Endothelial cell of umbilical vein (primary cell): ENCODE measurements at regions not wholly inside any gene's neighbourhood (a gene's known extent, or its start where the extent isn't known, plus 50 kb on each side); places are given as distances from the start of the nearest gene placed in this dataset.
"Not testable (repeated sequence)": the region's sequence is repeated elsewhere in the genome, so short reads cannot be mapped to it uniquely, and the experiment has no call there.

ENCODE experiments used
- BruUV-seq: library from RNA; stranded (reverse); fragments of 400-500 nt; replicated peaks from 2 replicates; lab custom pipeline; 2021; lab: Mats Ljungman, UMichigan
- CTCF ChIA-PET: fragments of 300-600, 350-600 bp; sonication (Branson Sonifier 250); formaldehyde crosslinking; loops from one replicate; lab custom pipeline; 2021; ENCODE audit warnings: antibody characterized with exemption, inconsistent platforms; lab: Charles Lee
- POLR2A ChIA-PET: fragments of 300-600, 350-600 bp; sonication (Branson Sonifier 250); formaldehyde crosslinking; loops from one replicate; lab custom pipeline; 2021; ENCODE audit warnings: antibody characterized with exemption, inconsistent platforms; lab: Charles Lee
- DNase-seq: peaks from one replicate; pipeline ENCODE4 v3.0.0-alpha.2; 2011; ENCODE audit warnings: low read depth, low spot score
- FAIRE-seq: peaks from 2 replicates; lab custom pipeline; 2011; peaks lifted over from hg19 to GRCh38; lab: Jason Lieb, UNC
- H2AFZ ChIP-seq: 2 replicates; pipeline ENCODE4 v1.6.0; 2012; ENCODE audit warnings: low read depth, low read length, control low read depth, inconsistent platforms
- H3K27ac ChIP-seq: 2 replicates; pipeline ENCODE4 v1.5.1; 2011; ENCODE audit warnings: low read depth, mild to moderate bottlenecking, control low read depth, low read length, moderate library complexity; ENCODE audit not compliant: insufficient read depth
- H3K27me3 ChIP-seq, 2 experiments: 2 replicates each; pipeline versions ENCODE4 v1.6.0 to v1.6.1; 2011; ENCODE audit warnings: low read length in 2 of 2, mixed read lengths in 1 of 2; ENCODE audit not compliant: control insufficient read depth in 2 of 2, insufficient read depth in 2 of 2
- H3K36me3 ChIP-seq, 2 experiments: 2 replicates in 1 of 2; 3 replicates in 1 of 2; pipeline ENCODE4 v1.5.1; 2011; ENCODE audit warnings: low read length in 2 of 2, mild to moderate bottlenecking in 1 of 2, moderate library complexity in 1 of 2; ENCODE audit not compliant: control insufficient read depth in 2 of 2, insufficient read depth in 2 of 2; ENCODE audit errors: extremely low read depth in 1 of 2
- H3K4me1 ChIP-seq: 3 replicates; pipeline ENCODE4 v1.5.1; 2011; ENCODE audit warnings: mild to moderate bottlenecking, low read length; ENCODE audit not compliant: control insufficient read depth, insufficient read depth; ENCODE audit errors: extremely low read depth
- H3K4me2 ChIP-seq: 2 replicates; pipeline ENCODE4 v1.6.1; 2011; ENCODE audit warnings: low read length, control low read depth, mixed read lengths; ENCODE audit not compliant: insufficient read depth
- H3K4me3 ChIP-seq, 3 experiments: fragments of 200-600 bp in 1 of 3; sonication (generic), shearing (Covaris generic) in 1 of 3; replicated peaks in 1 of 3; 2 replicates each; pipeline ENCODE4 v1.5.1; 2011 to 2016; ENCODE audit warnings: control low read depth in 3 of 3, low read length in 3 of 3, mild to moderate bottlenecking in 2 of 3, inconsistent platforms in 1 of 3, low read depth in 1 of 3, moderate library complexity in 1 of 3; ENCODE audit not compliant: insufficient read depth in 1 of 3
- H3K79me2 ChIP-seq: 2 replicates; pipeline ENCODE4 v1.6.0; 2012; ENCODE audit warnings: low read length, inconsistent platforms; ENCODE audit not compliant: control insufficient read depth, insufficient read depth
- H3K9ac ChIP-seq: replicated peaks from 2 replicates; pipeline ENCODE3; 2011; ENCODE audit warnings: low read length, control low read depth; ENCODE audit not compliant: insufficient read depth; ENCODE audit errors: extremely low read depth
- H3K9me1 ChIP-seq: replicated peaks from 3 replicates; pipeline ENCODE4 v1.6.0; 2011; ENCODE audit warnings: mild to moderate bottlenecking, low read length; ENCODE audit not compliant: control insufficient read depth, insufficient read depth; ENCODE audit errors: extremely low read depth
- H3K9me3 ChIP-seq: replicated peaks from 2 replicates; pipeline ENCODE4 v1.5.1; 2012; ENCODE audit warnings: low read length, inconsistent platforms; ENCODE audit not compliant: control insufficient read depth, insufficient read depth
- H4K20me1 ChIP-seq: replicated peaks from 2 replicates; pipeline ENCODE3; 2011; ENCODE audit warnings: mild to moderate bottlenecking, low read length; ENCODE audit not compliant: control insufficient read depth, insufficient read depth; ENCODE audit errors: extremely low read depth
- MYC ChIP-seq: IDR thresholded peaks from one replicate; pipeline ENCODE4 v1.6.1; 2011; ENCODE audit warnings: mild to moderate bottlenecking, low read depth, low read length
- POLR2A ChIP-seq: IDR thresholded peaks from 2 replicates; pipeline ENCODE4 v1.6.1; 2012; ENCODE audit warnings: low read depth, mild to moderate bottlenecking, control low read depth, low read length
- POLR2AphosphoS5 ChIP-seq: IDR thresholded peaks from 2 replicates; pipeline ENCODE4 v1.6.1; 2012; ENCODE audit warnings: low read depth, mild to moderate bottlenecking, control low read depth, low read length, moderate library complexity; ENCODE audit not compliant: insufficient read depth
- dilution Hi-C: fragments of 300-500 bp; cut with MboI; formaldehyde crosslinking; loops from one replicate; pipeline ENCODE4 v1.15.0; 2019; ENCODE audit warnings: low sequenced_read_pairs; ENCODE audit not compliant: extremely low pct_ligation_motif_present
- intact Hi-C: fragments of 100-400 bp; cut with micrococcal nuclease; formaldehyde crosslinking; loops from one replicate; pipeline ENCODE4 v1.10.0; 2022

DNA sequence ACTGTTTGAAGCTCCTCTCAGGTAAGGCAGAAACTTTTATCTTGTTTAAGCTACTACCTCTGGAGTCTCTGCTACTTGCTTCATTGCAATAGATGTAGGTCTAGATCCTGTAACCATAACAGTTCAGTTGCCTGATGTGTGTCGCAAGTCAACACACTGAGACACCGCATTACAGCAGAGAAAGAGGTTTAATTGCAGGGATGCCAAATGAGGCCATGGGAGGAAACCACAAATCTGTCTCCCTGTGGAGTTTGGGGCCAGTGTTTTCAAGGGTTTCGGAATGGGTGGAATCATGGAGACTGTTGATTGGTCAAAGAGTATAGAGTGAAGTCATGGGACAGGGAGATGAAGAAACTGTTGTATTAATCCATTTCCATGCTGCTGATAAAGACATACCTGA lies 57.1 kb upstream of the RBM24 start:
- intact Hi-C loops, result no loop called here
- FAIRE-seq, result no peak
- H3K4me3 ChIP-seq, result no peak overlapping the region

DNA sequence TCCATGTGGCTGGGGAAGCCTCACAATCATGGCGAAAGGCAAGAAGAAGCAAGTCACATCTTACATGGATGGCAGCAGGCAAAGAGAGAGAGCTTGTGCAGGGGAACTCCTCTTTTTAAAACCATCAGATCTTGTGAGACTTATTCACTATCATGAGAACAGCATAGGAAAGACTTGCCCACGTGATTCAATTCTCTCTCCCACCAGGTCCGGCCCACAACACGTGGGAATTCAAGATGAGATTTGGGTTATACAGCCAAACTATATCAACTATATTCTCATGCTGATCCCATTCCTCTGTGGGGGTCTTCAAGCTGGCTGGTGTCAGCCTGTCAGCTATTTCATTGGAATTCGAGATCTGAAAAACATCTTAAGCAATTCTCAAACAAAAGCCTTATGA lies 56.7 kb upstream of the RBM24 start:
- H3K27me3 ChIP-seq, H3K27ac ChIP-seq, H3K9me1 ChIP-seq, FAIRE-seq, H3K4me2 ChIP-seq, intact Hi-C loops, H3K9ac ChIP-seq, CTCF ChIA-PET, H3K79me2 ChIP-seq, DNase-seq, H3K9me3 ChIP-seq, H2AFZ ChIP-seq, dilution Hi-C loops, H4K20me1 ChIP-seq, H3K4me3 ChIP-seq, H3K4me1 ChIP-seq, BruUV-seq, H3K36me3 ChIP-seq, POLR2A ChIA-PET: not testable (repeated sequence)

More for the DNA sequence above, 57.1 kb upstream of the RBM24 start:
- ChIA-PET POLR2A (no interaction called here), CTCF (no interaction called here)
- TF ChIP-seq MYC (no peak), POLR2A (no peak), POLR2AphosphoS5 (no peak)
- Histone ChIP-seq H3K36me3 (no peaks in the 10 kb centered on the region), H3K9ac (no peak overlapping the region), H2AFZ (no peak overlapping the region), H3K27ac (no peak overlapping the region), H3K9me1 (no peaks in the 10 kb centered on the region), H4K20me1 (no peaks in the 10 kb centered on the region), H3K9me3 (no peaks in the 10 kb centered on the region), H3K79me2 (no peaks in the 10 kb centered on the region), H3K4me2 (no peak overlapping the region), H3K27me3 (no peaks in the 10 kb centered on the region), H3K4me1 (no peaks in the 10 kb centered on the region)
- no peak for DNase-seq
- dilution Hi-C loops, result no loop called here
- no TSS peak for BruUV-seq
